Heart left ventricle (tissue), 16 donors: ENCODE measurements at regions not wholly inside any gene's neighbourhood (a gene's known extent, or its start where the extent isn't known, plus 50 kb on each side); places are given as distances from the start of the nearest gene placed in this dataset.
A peak's percentile ranks its signal among the peaks of the same experiment; 100 is the strongest.

Experiments used
- ATAC-seq, 4 donors: fragments of 200-7000 bp; cut with Tn5 transposase; one replicate each; pipeline ENCODE4 v1.9.1; 2020 to 2022; ENCODE audit warnings: moderate library complexity in 4 of 4, mild to moderate bottlenecking in 3 of 4, moderate number of reproducible peaks in 1 of 4
- DNase-seq, 5 donors: peaks; one replicate each; pipeline ENCODE4 v3.0.0-alpha.2; 2020
- H3K27ac ChIP-seq, 12 donors: fragments of 200-600 bp; sonication (generic) in 4 of 12; one replicate each; pipeline versions ENCODE4 v1.5.0 to v1.8.0; 2016 to 2022; ENCODE audit warnings: mild to moderate bottlenecking in 2 of 12
- H3K27me3 ChIP-seq, 9 donors: fragments of 200-600 bp; sonication (generic) in 2 of 9; one replicate each; pipeline versions ENCODE4 v1.5.1 to v1.8.0; 2016 to 2022; ENCODE audit warnings: mild to moderate bottlenecking in 3 of 9
- H3K36me3 ChIP-seq, 9 donors: fragments of 200-600 bp; sonication (generic) in 2 of 9; one replicate each; pipeline versions ENCODE4 v1.5.0 to v1.8.0; 2018 to 2022; ENCODE audit warnings: mild to moderate bottlenecking in 2 of 9
- H3K4me1 ChIP-seq, 12 donors: fragments of 200-600 bp; sonication (generic) in 4 of 12; one replicate each; pipeline versions ENCODE4 v1.5.0 to v1.8.0; 2016 to 2022; ENCODE audit warnings: mild to moderate bottlenecking in 3 of 12
- H3K4me3 ChIP-seq, 12 donors: fragments of 200-600 bp; sonication (generic) in 4 of 12; one replicate each; pipeline versions ENCODE4 v1.5.0 to v1.8.0; 2017 to 2022; ENCODE audit warnings: mild to moderate bottlenecking in 9 of 12, moderate library complexity in 4 of 12
- H3K9me3 ChIP-seq, 12 donors: fragments of 200-600 bp; sonication (generic) in 4 of 12; one replicate each; pipeline versions ENCODE4 v1.5.0 to v1.8.0; 2016 to 2022; ENCODE audit warnings: mild to moderate bottlenecking in 1 of 12
- CTCF ChIP-seq, 12 donors: fragments of 200-600 bp; sonication (generic) in 4 of 12; IDR thresholded peaks; one replicate each; pipeline versions ENCODE4 v1.5.0 to v1.8.0; 2018 to 2022; ENCODE audit warnings: antibody characterized with exemption in 12 of 12, mild to moderate bottlenecking in 5 of 12
- POLR2A ChIP-seq, 2 donors: fragments of 450-650 bp; IDR thresholded peaks; one replicate each; pipeline ENCODE4 v1.6.1; 2017; ENCODE audit warnings: antibody characterized with exemption in 2 of 2, mild to moderate bottlenecking in 2 of 2, moderate library complexity in 2 of 2
- WGBS, 4 donors: extraction: QIAGEN DNeasy Blood & Tissue Kit in 2 of 4; methylation state at CpG; one replicate each; pipeline versions ENCODE4 v1.1.5 to v1.1.7; 2013 to 2018; 5-methylcytosine and 5-hydroxymethylcytosine counted together
- intact Hi-C, 10 donors: fragments of 100-400 bp; cut with DNase I; formaldehyde crosslinking; loops; one replicate each; pipeline versions ENCODE4 v1.11.1 to v1.14.2; 2022
- donor health status: ischemic (EF 13 %, LVEDD 7.1; RV severe dilation, severe dysfunction).
- donor health status: healthy with polysubstance abuse.
- donor health status: DM: no; HTN: yes; CAD: no.
- donor health status: DM: no; HTN: no; CAD: no.
- donor health status: ischemic (EF 25% LVEDD 6.9; RV normal size, moderate dysfunction).
- donor health status: ischemic (EF 25% LVEDD 5.7; RV mildly dilated, moderate dysfunction).
- donor health status: healthy.
- donor health status: DM: yes; HTN: yes; CAD: no.
- donor health status: ischemic (EF 35%, LVEDD 5.7; RV mildly dilated, moderate dysfunction).
- donor health status: nonischemic (EF 11% LVEDD 7.7; RV severe dilation, severe dysfunction).
- donor health status: DM: yes; HTN: yes; CAD: no.
- donor health status: PGD.
- donor health status: ischemic (EF 29% LVEDD 5.4; RV normal size, mild dysfunction).
- donor health status: nonischemic (EF 23%, LVEDD 6.1; RV moderate dilation, normal function).

- H3K9me3 ChIP-seq = no peaks in the 10 kb centered on the region
- WGBS, 4 donors = 71 to 77% (median 74%) methylated on average over 9 of the region's 9 CpGs
- no peak for DNase-seq
- no peak for ATAC-seq
- intact Hi-C loops = no loop called here
- H3K27me3 ChIP-seq = peaks cover 0 to 13% (median 0%) of the 10 kb centered on the region in 9 donors
- H3K36me3 ChIP-seq = no peaks in the 10 kb centered on the region
- no peak for TF ChIP-seq CTCF (IDR thresholded peaks at IDR 0.05)
- no peak for TF ChIP-seq POLR2A (IDR thresholded peaks at IDR 0.05)
- H3K4me1 ChIP-seq = peaks cover 0 to 18% (median 0%) of the 10 kb centered on the region in 12 donors
- no peak overlapping the region for H3K4me3 ChIP-seq
- H3K27ac ChIP-seq = no peak overlapping the region
These were observed 98.0 kb upstream of the THY1 start for GRCh38 chr11:119520966-119521365.

- 38 to 63% (median 61%) methylated on average over 1 of the region's 1 CpG; no CpG with 5 or more reads in 1 of the 4 donors for WGBS, 4 donors
- Histone ChIP-seq H3K4me1 (peaks cover 0 to 13% (median 0%) of the 10 kb centered on the region in 12 donors), H3K27ac (no peak overlapping the region), H3K27me3 (peaks cover 0 to 16% (median 0%) of the 10 kb centered on the region in 9 donors), H3K9me3 (no peaks in the 10 kb centered on the region), H3K4me3 (no peak overlapping the region), H3K36me3 (no peaks in the 10 kb centered on the region)
- intact Hi-C loops = no loop called here
- TF ChIP-seq CTCF (IDR thresholded peaks at IDR 0.05) (no peak), POLR2A (IDR thresholded peaks at IDR 0.05) (no peak)
- ATAC-seq (no peak), DNase-seq (no peak)
These were observed 97.4 kb upstream of the THY1 start for GRCh38 chr11:119520400-119520799.

- intact Hi-C loops = no loop called here
- H3K27ac ChIP-seq = no peak overlapping the region
- DNase-seq (peak in 1 of 5 donors; percentile 13), ATAC-seq (no peak)
- H3K4me1 ChIP-seq = peaks cover 0 to 7% (median 0%) of the 10 kb centered on the region in 12 donors
- 58 to 68% (median 60%) methylated on average over 5 of the region's 5 CpGs for WGBS, 4 donors
- no peak for TF ChIP-seq CTCF (IDR thresholded peaks at IDR 0.05)
- peaks cover 0 to 16% (median 0%) of the 10 kb centered on the region in 9 donors for H3K27me3 ChIP-seq
- H3K4me3 ChIP-seq = no peak overlapping the region
- no peaks in the 10 kb centered on the region for H3K36me3 ChIP-seq
- no peaks in the 10 kb centered on the region for H3K9me3 ChIP-seq
These were observed 96.8 kb upstream of the THY1 start for GRCh38 chr11:119519796-119520195.

GRCh38 chr11:119518746-119519730 lies 96.1 kb upstream of the THY1 start:
- DNase-seq (peak in 1 of 5 donors; percentile 14), ATAC-seq (no peak)
- intact Hi-C loops = no loop called here
- TF ChIP-seq POLR2A (IDR thresholded peaks at IDR 0.05) = no peak
- TF ChIP-seq CTCF (IDR thresholded peaks at IDR 0.05) = no peak
- Histone ChIP-seq H3K27ac (no peak overlapping the region), H3K36me3 (no peaks in the 10 kb centered on the region), H3K27me3 (peaks cover 0 to 16% (median 0%) of the 10 kb centered on the region in 9 donors), H3K4me3 (no peak overlapping the region), H3K9me3 (no peaks in the 10 kb centered on the region), H3K4me1 (no peaks in the 10 kb centered on the region)
- 48 to 53% (median 50%) methylated on average over 12 of the region's 12 CpGs for WGBS, 4 donors
